ENCODE measurements at regions not wholly inside any gene's neighbourhood (a gene's known extent, or its start where the extent isn't known, plus 50 kb on each side); places are given as distances from the start of the nearest gene placed in this dataset.

DNA sequence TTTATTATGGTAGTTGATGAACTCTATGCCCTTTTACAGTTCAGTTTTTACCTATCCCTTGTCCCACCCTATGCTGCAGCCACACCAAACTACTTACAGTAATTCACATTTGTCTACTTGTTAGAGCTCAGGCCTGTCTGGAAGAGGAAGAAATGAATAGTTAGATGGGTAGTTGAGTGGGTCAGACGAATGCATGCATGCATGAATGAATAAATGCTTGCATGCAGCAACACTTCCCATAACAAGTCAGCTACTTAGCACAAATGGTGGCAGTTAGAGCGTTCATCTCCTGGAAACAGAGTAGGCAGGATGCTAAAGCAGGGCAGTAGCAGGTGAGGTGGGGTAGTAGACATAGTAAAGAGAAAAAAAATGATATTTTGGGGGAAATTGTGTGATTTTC, 322.3 kb downstream of the NDFIP2 start:
- no peak for DNase-seq

DNA sequence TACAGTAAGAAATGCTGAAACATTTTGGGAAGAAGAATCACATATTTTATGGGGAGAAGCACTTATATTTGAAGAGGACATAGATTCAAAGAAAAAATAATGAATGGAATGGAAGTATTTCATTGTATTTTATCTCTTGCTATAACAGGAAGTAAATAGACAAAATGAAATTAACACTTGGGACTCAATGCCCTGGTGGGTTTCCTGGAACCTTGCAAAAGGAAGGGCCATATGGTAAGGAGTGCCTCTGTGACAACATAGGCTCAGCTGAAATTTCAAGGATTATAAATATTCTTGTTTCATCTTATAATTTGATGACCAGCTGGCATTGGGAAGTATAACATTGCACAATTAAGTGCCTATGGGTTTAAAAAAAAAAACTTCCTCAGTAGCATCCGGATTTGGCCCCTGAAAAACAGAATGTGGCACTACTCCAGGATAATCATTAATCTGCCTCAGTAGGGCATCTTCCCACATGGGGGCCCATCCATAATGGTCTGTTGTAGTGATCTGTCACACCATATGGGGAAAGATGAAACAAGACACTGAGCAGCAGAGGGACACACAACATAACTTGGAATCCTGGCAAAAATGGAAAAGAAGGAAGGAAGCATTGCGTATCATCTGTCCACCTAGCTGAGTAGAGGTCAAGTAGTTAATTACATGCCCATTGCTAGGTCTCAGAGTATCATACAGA, 321.6 kb downstream of the NDFIP2 start:
- DNase-seq = no peak

DNA sequence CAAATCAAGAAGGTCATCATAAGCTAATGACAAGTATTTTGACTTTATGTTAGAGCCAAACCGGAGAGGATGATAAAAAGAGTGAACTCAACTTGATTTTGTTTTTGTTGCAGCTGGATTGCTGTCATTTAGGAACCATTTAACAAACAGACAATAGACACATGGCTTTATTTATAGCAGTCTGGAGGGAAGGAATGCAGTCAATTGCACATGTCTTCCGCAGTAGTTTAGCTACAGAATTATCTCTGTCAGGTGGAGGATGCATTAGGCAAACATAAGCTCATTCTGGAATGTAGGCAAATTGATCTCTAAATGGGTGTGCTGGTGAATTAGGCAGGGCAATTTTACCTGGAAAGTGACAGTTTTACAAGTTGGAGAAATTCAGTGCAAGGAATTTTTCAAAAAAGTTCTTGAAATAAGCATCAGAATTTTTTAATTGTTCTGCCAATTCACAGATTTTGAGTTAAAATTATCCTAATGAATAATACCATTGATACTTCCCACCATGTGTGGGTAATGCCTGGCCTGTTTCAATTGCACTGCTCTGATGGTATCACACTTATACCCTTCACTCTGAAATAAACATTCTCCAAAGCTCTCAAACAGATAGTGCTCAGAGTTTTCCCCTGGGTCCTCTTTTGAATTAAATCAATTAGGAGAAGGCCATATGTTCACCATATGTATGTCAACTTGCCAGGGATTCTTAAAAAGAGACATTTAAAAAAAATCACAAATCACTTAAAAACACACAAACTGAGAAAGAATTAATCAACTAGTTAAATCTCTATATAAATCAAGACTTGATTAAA, 318.3 kb downstream of the NDFIP2 start:
- no peak for DNase-seq

DNA sequence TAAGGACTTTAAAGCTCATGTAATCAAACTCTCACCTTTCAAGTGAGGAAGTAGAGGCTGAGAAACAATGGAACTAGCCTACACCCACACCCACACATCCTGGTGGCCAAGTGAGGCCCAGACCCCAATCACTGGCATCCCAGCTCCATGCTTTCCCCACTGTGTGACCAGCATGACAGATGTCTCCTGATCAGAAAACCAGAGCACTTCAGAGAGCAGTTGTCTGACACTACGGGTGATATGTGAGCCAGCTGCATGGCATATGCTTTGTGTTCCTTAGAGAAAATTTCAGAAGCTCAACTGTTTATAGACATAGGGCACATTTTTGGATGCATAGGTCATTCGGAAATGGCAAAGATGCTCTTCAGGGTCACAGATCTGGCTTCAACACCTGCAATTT, 315.2 kb downstream of the NDFIP2 start:
- no peak for DNase-seq

DNA sequence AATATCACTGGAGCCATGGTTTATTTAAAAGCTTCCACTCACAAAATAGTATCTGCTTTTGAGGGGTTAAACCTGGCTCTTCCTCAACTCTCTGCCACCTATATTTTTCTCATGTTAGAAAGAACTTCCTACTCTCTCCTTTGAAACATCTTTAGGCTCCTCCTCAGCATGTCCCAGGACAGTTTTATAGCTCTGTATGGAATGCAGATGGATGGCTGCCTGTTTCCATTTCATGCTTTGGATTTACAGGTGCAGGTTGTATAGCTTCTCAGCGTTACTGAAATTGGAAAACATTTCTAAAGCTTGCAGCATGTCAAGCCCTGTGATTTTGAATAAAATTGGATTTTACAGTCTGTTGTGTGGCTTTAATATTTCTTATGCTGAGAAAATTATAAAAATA, 314.0 kb downstream of the NDFIP2 start:
- DNase-seq = no peak

DNA sequence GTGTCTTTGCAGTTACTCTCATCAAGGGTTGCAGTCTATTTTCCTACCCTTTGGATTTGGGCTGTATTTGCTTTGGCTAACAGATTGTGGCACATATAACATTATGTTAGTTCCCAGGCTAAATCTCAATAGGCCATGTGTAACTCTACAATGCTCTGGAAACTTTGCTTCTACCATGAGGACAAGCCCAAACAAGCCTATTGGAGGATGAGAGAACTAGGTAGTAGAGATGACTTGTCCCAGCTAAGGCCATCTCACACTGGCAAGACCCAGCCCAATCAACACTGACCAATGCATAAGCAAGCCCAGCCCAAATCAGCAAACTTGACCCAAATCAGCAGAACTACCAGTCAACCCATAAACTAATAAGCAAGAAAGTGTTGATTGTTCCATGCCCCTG, 311.8 kb downstream of the NDFIP2 start:
- no peak for DNase-seq

DNA sequence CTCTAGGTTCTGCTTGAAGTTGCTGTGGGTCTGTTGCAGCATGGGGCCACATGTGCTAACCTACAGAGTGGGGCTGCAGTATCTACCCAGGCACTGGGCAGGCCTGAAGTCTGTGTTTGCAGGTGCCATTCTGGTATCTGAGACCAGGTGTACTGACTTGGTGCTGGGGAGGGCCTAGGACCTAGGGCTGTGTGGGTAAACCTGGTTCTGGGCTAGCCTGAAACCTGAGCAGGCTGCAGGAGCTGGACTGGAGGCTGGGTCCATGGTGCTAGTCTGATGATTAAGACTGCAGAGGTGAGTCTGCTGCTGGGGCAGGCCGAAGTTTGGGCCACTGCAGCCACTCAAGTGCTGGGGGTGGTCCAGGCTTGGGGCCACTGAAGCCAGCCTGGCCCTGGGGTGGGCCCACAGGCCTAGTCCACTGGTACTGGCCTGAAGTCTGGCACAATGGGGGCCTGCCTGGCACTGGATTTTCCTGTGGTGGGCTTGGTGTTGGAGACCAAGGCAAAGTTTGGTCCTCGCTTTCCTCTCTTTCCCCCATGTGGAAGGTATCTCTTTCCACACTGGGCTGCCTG, 310.6 kb downstream of the NDFIP2 start:
- no peak for DNase-seq

DNA sequence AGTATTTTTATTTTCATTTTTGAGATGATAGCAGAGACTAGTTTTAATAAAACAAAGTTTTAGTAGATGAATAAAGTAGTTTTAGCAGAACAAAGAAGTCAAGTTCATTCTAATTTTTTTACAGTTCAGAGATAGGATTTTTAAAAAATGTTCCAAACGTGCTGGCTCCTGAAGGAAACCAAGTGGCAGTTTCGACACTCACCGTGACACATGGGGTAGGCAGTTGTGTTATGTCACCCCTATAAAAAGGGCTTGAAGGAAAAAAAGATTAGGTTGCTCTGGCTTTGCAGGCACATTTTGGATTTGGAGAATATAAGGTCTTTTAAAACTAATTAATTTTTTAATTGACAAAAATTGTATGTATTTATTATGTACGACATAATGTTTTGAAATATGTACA, 305.2 kb downstream of the NDFIP2 start:
- no peak for DNase-seq

DNA sequence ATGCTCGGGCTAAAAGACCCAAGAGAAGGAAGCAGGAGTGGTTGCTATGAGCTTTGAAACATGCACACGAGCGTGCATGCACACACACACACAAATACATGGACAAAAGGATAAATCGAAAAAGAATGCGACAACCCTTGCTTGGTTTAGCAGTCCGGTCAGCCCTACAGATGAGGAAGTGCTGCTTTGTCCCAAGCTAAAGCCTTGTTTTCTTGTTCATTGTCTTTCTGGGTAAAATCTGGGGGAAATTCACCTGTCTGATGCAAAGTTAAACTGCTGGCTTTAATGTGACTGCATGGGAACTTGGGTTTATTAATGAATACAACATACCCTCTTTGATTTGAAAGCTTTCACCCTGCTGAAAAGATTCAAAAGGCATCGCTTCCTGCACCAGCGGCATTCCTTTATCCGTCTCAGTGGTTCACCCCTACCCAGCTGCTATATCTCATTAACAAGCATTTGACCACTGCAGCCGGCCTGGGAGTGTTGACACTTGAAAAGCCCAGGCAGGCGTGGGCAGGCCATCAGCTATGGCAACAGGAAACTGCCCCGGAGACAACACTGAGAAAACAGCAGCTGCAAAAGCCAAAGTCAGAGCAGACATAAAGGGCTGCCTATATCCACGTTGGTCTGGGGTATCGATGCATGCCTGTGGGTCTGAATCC, 301.7 kb downstream of the NDFIP2 start:
- DNase-seq = no peak

DNA sequence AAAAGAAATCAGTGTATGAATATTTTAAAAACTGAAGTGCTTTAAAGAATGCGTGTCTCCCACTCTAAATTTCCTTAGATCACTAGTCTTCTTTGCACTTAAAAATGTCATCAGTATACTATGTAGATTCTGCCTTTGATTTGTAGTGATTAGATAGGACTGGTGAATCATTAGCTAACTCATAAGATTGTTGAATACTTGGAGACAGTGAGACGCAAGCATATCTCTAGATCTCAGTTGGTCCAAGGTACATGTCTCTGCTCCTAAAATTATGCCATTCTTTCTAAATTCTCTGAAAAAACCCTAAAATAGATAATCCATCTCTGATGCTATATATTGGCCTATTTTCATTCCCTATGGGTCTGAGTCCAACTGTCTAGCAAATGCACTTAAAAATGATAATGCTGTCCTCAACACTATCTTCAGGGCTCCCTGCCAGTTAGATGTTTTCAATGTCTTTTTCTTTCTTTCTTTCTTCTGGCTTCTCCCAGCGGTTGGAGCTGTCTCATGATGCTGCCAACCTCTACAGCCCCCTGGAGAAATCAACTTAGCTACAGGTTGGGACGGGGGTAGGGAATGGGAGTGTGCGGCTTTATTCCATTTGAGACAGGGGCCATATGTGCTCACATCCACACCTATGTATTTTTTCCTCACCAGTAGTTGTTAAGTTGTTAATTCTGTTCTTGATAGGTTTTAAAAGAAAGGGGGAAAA, 301.0 kb downstream of the NDFIP2 start:
- no peak for DNase-seq

DNA sequence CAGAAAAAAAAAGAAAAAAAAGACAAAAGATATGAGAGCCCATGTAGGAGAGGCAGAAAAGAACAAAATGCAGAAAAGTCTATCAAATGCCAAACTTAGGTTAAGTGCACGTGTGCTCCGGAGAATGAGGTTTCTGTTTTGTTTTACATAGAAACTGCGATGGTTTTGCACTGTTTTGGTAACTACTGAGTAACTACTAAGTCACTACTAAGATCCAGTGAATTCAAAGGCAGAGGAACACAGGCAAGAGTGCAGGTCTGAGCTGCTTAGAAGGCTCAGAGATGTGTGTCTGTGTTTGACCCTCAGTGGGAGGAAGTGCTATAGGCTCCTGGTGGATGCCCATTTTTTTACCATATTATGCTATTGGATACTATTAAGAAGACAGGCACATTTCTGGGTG, 299.3 kb downstream of the NDFIP2 start:
- no peak for DNase-seq

DNA sequence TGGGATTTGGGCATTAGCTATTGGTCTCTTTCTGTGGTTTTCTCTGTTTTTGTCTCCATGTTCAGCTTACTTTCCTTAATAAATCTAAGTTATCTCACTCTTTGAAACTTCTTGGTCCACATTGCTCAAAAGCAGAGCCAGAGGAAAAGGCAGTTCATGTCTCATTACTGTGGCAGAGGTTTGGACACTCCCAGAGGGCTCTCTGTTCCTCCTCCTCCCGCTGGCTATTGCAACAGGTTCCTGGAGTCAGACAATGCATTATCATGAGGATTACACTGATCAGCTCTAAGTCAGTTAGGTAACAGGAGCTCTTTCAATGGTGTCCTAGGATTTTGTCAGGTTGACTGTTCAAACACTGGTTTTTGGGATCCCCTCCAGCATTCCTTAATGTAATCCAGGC, 298.8 kb downstream of the NDFIP2 start:
- DNase-seq = no peak

DNA sequence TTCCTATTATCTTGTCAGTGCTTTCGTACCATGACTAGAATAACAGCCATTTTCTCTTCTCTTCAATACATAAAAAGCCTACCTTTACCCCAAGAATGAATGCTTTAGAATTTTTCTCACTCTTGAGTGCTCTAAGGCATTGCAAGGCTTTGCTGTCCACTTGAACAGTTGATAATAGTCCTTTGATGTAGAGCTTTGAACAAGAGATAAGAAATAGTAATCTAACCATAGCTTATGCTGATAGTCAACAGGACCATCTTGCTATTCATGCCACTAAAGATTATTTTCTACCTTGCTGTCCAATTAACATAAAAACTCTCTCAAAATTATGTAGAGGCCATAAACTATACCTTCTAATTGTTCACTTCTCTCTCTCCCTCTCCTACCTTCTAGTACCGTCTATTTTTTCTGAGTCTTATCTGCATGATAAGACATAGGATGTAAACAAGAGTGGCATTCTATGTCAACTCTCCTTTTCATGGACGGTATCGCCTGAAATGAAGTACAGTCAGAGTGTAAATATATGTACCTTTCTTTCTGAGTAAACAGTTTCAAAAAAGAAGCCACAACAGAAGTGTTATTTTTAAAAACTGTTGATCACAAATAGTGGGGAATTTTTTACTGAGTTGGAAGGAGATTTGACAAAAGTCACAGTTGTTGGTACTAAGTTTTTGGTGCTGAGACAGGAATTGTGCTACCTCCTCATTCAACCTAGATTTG, 297.9 kb downstream of the NDFIP2 start:
- DNase-seq = no peak

DNA sequence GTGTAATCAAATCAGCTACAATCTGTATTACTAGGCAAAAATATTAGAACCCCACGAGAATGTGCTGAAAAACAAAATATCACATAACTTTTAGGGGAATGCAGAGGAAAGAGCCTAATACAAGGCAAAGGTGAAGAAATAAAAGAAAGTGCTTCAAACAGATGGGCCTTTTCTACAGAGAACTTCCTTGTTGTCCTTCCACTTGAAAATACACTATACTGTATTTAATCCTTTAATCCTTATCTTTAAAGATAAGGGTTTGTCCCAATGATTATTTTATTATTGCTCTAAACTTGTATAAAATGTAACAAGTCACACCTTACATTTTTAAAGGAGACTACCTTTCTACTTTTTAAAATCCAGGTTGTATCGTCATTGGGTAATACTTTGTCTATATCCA, 296.5 kb downstream of the NDFIP2 start:
- DNase-seq = no peak

DNA sequence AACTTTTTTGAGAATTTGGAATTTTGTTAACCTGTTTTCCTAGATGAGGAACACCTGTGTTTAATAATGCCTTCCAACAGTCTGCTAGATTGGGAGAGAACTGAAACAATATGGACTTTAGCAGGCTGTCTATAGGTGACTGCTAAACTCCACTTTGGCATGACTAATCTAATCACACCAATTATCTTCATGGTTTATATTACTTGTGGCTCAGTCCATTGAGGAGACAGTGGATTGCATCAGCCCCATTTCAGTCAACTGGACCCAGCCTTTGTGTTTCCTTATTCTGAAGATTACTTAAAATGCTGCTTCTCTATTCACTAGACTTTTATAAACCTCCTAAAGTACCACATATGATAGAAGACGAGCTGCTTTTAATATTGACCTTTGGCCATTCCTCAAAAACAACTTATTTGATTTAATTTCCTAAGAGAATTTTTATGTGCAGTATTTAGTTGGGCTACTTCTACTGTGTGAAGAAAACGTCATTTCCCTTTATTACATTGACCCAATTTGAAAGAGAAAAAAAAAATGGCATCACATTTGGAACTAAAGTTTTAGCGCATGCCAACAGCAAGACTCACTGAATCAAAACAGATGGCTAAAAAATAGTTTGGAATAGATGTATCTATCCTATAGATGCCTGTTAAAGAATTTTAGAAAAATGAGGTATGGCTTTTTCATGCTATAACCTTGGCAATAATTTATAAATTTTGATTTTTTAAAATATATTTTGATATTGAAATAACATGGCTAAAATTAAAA, 295.8 kb downstream of the NDFIP2 start:
- no peak for DNase-seq

DNA sequence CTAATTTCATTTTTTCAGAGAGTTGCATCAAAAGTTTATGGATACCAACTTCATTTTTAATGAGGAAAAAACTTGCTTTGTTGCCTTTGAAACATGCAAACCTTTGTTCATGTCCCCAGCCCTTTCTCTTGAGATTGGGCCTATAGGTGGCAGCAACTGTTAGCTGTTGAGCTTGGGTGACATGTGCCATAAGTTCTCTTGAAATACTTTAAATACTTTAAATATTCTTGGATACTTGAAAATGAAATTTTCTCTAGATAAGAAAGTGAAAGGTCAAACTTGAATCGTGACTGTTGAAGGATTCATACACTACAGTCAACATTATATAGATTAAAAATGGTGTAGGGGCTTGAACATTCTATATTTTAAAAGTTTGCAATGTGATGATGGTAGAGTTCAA, 294.9 kb downstream of the NDFIP2 start:
- DNase-seq = no peak

DNA sequence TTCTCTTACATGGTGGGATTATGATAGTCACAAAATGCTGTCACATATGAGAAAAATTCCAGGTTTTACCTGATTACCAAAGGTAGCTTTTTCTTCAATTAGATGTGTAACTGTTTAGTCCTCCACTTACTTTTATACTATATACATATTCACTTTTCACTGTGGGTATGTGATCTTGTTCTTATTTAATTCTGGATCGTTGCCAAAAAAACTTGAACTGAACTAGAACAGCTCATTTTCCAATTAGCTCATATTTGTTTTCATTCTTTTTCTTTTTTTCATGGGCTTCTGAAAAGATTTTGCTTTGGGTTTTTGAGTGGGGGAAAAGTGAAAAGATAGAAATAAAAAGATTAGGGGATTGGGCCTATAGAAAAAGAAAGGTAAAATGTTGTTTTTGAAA, 291.9 kb downstream of the NDFIP2 start:
- DNase-seq = no peak

DNA sequence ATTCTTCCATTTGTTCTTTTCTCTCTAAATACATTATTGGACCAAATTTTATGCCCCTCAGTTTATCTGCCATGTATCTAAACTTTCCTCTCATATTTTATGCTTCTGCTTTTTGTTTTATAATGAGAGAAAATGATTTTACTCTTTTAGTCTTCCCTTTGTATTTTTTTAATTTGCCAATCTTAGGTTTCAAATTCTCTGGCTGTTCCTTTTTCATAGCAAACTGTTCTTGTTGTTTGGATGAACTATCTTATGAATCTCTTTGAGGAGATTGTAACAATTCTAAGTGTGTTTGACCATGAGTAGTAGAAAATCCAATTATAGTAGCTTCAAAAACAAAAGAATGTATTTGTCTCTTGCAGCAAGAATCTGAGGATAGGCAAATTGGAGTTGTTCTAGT, 290.5 kb downstream of the NDFIP2 start:
- DNase-seq = no peak

DNA sequence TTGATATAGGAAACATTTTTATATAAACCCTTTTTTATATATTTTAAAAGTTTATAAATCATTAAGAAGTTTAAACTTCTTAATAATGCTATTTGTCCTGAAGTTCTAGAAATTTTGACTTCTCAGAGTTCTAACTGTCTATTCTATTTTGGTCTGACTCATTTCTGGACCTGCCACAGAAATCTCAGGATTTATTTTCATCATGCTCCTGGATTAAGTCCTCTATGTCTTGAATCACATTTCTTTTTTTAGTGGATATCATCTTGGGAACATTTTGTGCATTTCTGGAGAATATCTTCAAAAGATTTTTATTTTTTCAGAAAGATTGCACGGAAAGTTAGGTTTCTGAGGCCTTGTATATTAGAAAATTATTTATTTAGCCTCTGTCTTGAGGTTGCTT, 289.1 kb downstream of the NDFIP2 start:
- DNase-seq = no peak

DNA sequence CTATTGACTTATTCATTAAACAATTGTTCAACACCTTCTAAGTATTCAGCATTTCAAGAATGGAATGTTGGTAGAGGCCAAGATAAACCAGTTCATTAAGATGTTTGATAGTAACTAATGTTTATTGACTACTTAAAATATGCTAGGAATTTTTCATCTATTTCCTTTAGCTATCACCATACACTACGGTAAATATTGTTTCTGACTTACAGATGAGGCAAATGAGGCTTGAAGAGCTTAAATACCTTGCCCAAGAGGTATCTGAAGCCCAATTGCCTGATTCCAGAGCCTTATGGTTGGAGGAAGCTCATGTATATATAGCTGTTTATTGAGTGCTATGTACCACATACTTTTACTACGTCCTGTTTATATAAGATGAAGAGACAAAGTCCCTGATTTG, 286.2 kb downstream of the NDFIP2 start:
- DNase-seq = no peak

DNA sequence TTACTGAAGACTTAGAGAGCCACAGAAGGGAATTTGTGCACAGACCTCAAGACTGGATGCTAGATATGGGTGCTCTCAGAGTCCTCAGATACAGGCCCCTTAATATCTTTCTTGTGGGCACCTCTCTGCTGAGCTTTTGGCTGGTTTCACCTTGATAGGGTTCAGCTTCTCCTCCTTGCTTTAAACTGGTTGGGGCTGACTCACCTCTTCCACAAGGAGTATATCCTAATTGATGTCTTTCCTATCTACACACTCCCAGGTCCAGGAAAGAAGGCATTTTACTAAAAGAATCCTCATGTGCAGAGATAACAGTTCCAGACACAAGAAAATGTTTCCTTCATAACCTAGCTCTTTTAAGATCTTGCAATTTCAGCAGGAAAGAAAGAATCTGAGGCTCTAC, 284.4 kb downstream of the NDFIP2 start:
- no peak for DNase-seq
